Sigmoid colon (tissue), 4 donors: ENCODE measurements at regions not wholly inside any gene's neighbourhood (a gene's known extent, or its start where the extent isn't known, plus 50 kb on each side); places are given as distances from the start of the nearest gene placed in this dataset.

Source experiments
- CTCF ChIP-seq, 4 experiments: fragments of 450-650 bp in 3 of 4; fragments of 200-600 bp in 1 of 4; IDR thresholded peaks; one replicate each; pipeline ENCODE4 v1.5.1; 2016 to 2019; ENCODE audit warnings: antibody characterized with exemption in 4 of 4, mild to moderate bottlenecking in 3 of 4, moderate library complexity in 2 of 4
- EP300 ChIP-seq, 4 donors: sonication (generic); formaldehyde crosslinking; IDR thresholded peaks; one replicate each; pipeline ENCODE4 v1.6.1; 2017; ENCODE audit warnings: antibody characterized with exemption in 4 of 4
- POLR2AphosphoS5 ChIP-seq, 4 donors: sonication (generic); formaldehyde crosslinking; IDR thresholded peaks; one replicate each; pipeline ENCODE4 v1.6.1; 2017; ENCODE audit warnings: antibody characterized with exemption in 4 of 4

DNA sequence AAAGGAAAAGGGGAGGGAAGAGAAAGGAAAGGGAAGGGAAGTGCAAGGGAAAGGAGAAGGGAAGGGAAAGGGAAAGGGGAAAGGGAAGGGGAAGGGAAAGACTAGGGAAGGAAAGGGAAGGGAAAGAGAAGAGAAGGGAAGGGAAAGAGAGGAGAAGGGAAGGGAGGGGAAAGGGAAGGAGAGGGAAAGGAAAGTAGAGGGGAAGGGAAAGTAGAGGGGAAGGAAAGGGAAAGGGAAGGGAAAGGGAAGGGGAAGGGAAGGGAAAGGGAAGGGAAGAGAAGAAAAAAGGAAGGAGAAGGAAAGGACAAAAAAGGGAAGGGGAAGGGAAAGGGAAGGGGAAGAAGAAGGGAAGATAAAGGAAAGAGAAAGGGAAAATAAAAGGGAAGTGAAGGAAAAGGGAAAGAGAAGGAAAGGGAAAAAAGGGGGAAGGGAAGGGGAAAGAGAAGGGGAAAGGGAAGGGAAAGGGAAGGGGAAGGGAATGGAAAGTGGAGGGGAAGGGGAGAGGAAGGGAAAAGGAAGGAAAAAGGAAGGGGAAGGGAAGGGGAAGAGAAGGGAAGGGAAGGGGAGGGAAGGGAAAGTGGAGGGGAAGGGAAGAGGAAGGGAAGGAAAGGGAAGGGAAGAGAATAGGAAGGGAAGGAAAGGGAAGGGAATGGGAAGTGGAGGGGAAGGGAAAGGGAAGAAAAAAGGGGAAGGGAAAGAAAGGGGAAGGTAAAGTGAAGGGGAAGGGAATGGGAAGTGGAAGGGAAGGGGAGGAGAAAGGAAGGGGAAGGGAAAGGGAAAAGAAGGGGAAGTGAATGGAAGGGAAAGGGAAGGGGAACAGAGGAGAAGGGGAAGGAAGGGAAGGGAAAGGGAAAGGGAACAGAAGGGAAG lies 138.2 kb downstream of the SPATA19 start:
- no peak for TF ChIP-seq POLR2AphosphoS5 (IDR thresholded peaks at IDR 0.05)
- TF ChIP-seq CTCF (IDR thresholded peaks at IDR 0.05), result no peak
- no peak for TF ChIP-seq EP300 (IDR thresholded peaks at IDR 0.05)
